ENCODE measurements at regions not wholly inside any gene's neighbourhood (a gene's known extent, or its start where the extent isn't known, plus 50 kb on each side); places are given as distances from the start of the nearest gene placed in this dataset.

DNA sequence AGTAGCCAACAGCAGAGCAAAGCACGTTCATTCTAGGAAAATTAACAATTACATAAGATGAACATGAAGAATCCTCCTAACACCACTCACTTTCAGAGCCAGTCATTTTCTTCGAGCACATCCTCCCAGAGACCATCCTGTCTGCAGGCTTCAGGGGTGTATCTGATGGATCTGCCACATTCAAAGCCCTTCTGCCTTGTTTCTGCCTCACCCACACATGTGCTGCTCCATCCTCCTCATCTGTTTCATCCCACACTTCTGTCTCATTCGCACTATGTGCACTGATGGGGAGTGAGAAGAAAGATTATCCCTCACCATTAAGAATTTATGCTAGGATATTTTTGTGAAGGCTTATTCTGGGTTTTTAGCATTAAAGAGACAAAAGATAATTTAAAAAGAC, 287.9 kb upstream of the PKDCC start:
- TF ChIP-seq, protein P1, sequence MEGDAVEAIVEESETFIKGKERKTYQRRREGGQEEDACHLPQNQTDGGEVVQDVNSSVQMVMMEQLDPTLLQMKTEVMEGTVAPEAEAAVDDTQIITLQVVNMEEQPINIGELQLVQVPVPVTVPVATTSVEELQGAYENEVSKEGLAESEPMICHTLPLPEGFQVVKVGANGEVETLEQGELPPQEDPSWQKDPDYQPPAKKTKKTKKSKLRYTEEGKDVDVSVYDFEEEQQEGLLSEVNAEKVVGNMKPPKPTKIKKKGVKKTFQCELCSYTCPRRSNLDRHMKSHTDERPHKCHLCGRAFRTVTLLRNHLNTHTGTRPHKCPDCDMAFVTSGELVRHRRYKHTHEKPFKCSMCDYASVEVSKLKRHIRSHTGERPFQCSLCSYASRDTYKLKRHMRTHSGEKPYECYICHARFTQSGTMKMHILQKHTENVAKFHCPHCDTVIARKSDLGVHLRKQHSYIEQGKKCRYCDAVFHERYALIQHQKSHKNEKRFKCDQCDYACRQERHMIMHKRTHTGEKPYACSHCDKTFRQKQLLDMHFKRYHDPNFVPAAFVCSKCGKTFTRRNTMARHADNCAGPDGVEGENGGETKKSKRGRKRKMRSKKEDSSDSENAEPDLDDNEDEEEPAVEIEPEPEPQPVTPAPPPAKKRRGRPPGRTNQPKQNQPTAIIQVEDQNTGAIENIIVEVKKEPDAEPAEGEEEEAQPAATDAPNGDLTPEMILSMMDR (IDR thresholded peaks at IDR 0.05; ENCODE audit: insufficient read depth, low read depth, low read length), result no peak
- no peak for TF ChIP-seq EZH2 (IDR thresholded peaks at IDR 0.05; ENCODE audit: insufficient read depth, low read length)

Measured in astrocyte (in vitro differentiated cells and primary cell).